ENCODE measurements at regions not wholly inside any gene's neighbourhood (a gene's known extent, or its start where the extent isn't known, plus 50 kb on each side); places are given as distances from the start of the nearest gene placed in this dataset.

DNA sequence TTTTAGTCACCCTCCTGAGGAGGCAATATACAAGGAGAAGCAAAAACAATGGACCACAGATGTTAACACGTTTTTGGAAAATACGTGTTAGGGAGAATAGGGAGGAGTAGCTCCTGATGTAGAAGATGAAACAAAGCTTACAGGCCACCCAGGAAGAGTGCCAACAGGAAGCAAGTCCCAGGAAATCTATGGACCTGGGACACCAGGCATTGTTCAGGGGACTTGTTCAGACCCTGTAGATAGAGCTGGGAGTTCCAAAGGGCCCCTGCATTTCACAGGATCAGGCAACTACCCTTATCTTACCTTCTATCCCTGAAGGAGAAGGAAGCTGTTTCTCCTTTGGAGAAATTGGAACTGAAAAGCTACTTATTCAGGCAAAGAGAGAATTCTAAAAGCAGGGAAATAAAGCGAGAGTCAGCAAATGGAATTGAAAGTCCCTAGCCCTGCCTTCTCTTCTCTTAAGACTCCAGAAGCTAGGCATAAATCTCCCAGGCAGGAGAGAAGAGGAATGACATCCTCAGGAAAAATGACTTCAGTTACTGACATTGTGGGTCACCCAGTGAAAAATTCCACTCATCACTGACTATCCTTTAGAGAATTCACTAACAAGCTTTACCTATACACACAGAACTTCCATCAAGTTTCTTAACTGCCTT, 77.7 kb upstream of the FAM3C start:
- TF ChIP-seq, protein P1, sequence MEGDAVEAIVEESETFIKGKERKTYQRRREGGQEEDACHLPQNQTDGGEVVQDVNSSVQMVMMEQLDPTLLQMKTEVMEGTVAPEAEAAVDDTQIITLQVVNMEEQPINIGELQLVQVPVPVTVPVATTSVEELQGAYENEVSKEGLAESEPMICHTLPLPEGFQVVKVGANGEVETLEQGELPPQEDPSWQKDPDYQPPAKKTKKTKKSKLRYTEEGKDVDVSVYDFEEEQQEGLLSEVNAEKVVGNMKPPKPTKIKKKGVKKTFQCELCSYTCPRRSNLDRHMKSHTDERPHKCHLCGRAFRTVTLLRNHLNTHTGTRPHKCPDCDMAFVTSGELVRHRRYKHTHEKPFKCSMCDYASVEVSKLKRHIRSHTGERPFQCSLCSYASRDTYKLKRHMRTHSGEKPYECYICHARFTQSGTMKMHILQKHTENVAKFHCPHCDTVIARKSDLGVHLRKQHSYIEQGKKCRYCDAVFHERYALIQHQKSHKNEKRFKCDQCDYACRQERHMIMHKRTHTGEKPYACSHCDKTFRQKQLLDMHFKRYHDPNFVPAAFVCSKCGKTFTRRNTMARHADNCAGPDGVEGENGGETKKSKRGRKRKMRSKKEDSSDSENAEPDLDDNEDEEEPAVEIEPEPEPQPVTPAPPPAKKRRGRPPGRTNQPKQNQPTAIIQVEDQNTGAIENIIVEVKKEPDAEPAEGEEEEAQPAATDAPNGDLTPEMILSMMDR (IDR thresholded peaks at IDR 0.05 in 4 of 5, conservative IDR thresholded peaks at IDR 0.05 in 1 of 5): no peak
- no peak for TF ChIP-seq POLR2A (IDR thresholded peaks at IDR 0.05)

Measured in gastrocnemius medialis (tissue), 4 donors.